ENCODE measurements at regions not wholly inside any gene's neighbourhood (a gene's known extent, or its start where the extent isn't known, plus 50 kb on each side); places are given as distances from the start of the nearest gene placed in this dataset.
A peak's percentile ranks its signal among the peaks of the same experiment; 100 is the strongest.

GRCh38 chr6:139625081-139625939 is 250.9 kb upstream of the CITED2 start:
- DNase-seq: no peak

GRCh38 chr6:139623372-139623771 is 248.9 kb upstream of the CITED2 start:
- no peak for DNase-seq

GRCh38 chr6:139613496-139613895 is 239.0 kb upstream of the CITED2 start:
- no peak for DNase-seq

- DNase-seq: no peak
These were observed 237.7 kb upstream of the CITED2 start for GRCh38 chr6:139612135-139612465.

GRCh38 chr6:139611327-139612134 is 237.1 kb upstream of the CITED2 start:
- no peak for DNase-seq

- DNase-seq: no peak
These were observed 234.2 kb upstream of the CITED2 start for GRCh38 chr6:139608466-139609261.

- no peak for DNase-seq
These were observed 230.9 kb upstream of the CITED2 start for GRCh38 chr6:139605350-139605749.

- no peak for DNase-seq
These were observed 229.1 kb upstream of the CITED2 start for GRCh38 chr6:139603581-139603980.

GRCh38 chr6:139602577-139602976 is 228.1 kb upstream of the CITED2 start:
- DNase-seq: no peak

GRCh38 chr6:139600919-139601475 is 226.5 kb upstream of the CITED2 start:
- no peak for DNase-seq

- no peak for DNase-seq
These were observed 225.9 kb upstream of the CITED2 start for GRCh38 chr6:139600343-139600742.

- no peak for DNase-seq
These were observed 223.6 kb upstream of the CITED2 start for GRCh38 chr6:139597771-139598755.

- no peak for DNase-seq
These were observed 222.8 kb upstream of the CITED2 start for GRCh38 chr6:139597087-139597763.

GRCh38 chr6:139595183-139595582 is 220.7 kb upstream of the CITED2 start:
- no peak for DNase-seq

GRCh38 chr6:139594333-139594965 is 220.0 kb upstream of the CITED2 start:
- DNase-seq: no peak

GRCh38 chr6:139593081-139593480 is 218.6 kb upstream of the CITED2 start:
- no peak for DNase-seq

GRCh38 chr6:139592011-139592410 is 217.6 kb upstream of the CITED2 start:
- DNase-seq: no peak

- DNase-seq: no peak
These were observed 216.8 kb upstream of the CITED2 start for GRCh38 chr6:139591075-139591865.

- peak; percentile 23 for DNase-seq
These were observed 215.8 kb upstream of the CITED2 start for GRCh38 chr6:139590206-139590605.

All from NCI-H1105 treated with DMSO at 0.1 percent for 48 hours (cell line).